GM12891 (cell line): ENCODE measurements at regions not wholly inside any gene's neighbourhood (a gene's known extent, or its start where the extent isn't known, plus 50 kb on each side); places are given as distances from the start of the nearest gene placed in this dataset.

ENCODE experiments used
- DNase-seq: peaks from one replicate; pipeline ENCODE4 v3.0.0; 2011; ENCODE audit warnings: low spot score; ENCODE audit not compliant: insufficient read length
- FAIRE-seq: peaks from 2 replicates; lab custom pipeline; 2011; peaks lifted over from hg19 to GRCh38; lab: Jason Lieb, UNC
- PAX5 ChIP-seq: IDR thresholded peaks from 2 replicates; pipeline ENCODE4 v1.6.1; 2011; ENCODE audit warnings: low read length, moderate library complexity, mild to moderate bottlenecking; ENCODE audit not compliant: insufficient read depth, severe bottlenecking
- POLR2A ChIP-seq: IDR thresholded peaks from 2 replicates; pipeline ENCODE4 v1.6.1; 2011; ENCODE audit warnings: low read depth, low read length, control low read depth
- POLR2AphosphoS5 ChIP-seq: IDR thresholded peaks from 2 replicates; pipeline ENCODE4 v1.6.1; 2011; ENCODE audit warnings: low read depth, low read length, control low read depth
- POU2F2 ChIP-seq: IDR thresholded peaks from 2 replicates; pipeline ENCODE4 v1.6.1; 2011; ENCODE audit warnings: low read depth, mild to moderate bottlenecking, control low read depth, low read length, moderate library complexity
- SPI1 ChIP-seq: IDR thresholded peaks from 2 replicates; pipeline ENCODE4 v1.6.1; 2011; ENCODE audit warnings: low read depth, low read length, control low read depth
- TAF1 ChIP-seq: IDR thresholded peaks from 2 replicates; pipeline ENCODE4 v1.6.1; 2011; ENCODE audit warnings: low read depth, low read length, control low read depth

- no peak for DNase-seq
- no peak for TF ChIP-seq POLR2AphosphoS5
- TF ChIP-seq PAX5, result no peak
- no peak for TF ChIP-seq POLR2A
- no peak for TF ChIP-seq SPI1
- TF ChIP-seq POU2F2, result no peak
- no peak for TF ChIP-seq TAF1
- FAIRE-seq, result no peak
These were observed 805.6 kb upstream of the ZEB2 start for GRCh38 chr2:145325485-145325884.

- DNase-seq, result no peak
- no peak for TF ChIP-seq POLR2A
- TF ChIP-seq PAX5, result no peak
- no peak for TF ChIP-seq SPI1
- TF ChIP-seq POLR2AphosphoS5, result no peak
- no peak for TF ChIP-seq TAF1
- TF ChIP-seq POU2F2, result no peak
- no peak for FAIRE-seq
These were observed 804.8 kb upstream of the ZEB2 start for GRCh38 chr2:145324748-145325147.

- TF ChIP-seq POU2F2, result no peak
- no peak for TF ChIP-seq TAF1
- TF ChIP-seq PAX5, result no peak
- TF ChIP-seq SPI1, result no peak
- TF ChIP-seq POLR2A, result no peak
- TF ChIP-seq POLR2AphosphoS5, result no peak
- no peak for FAIRE-seq
- no peak for DNase-seq
These were observed 803.6 kb upstream of the ZEB2 start for GRCh38 chr2:145323512-145323911.

GRCh38 chr2:145321344-145321743 is 801.4 kb upstream of the ZEB2 start:
- DNase-seq, result no peak
- TF ChIP-seq SPI1 (no peak), POLR2A (no peak)
- no peak for FAIRE-seq

GRCh38 chr2:145316496-145316895 is 796.6 kb upstream of the ZEB2 start:
- FAIRE-seq (no peak), DNase-seq (no peak)
- TF ChIP-seq PAX5 (no peak), TAF1 (no peak), POLR2A (no peak), POLR2AphosphoS5 (no peak), POU2F2 (no peak), SPI1 (no peak)

GRCh38 chr2:145315053-145315452 is 795.1 kb upstream of the ZEB2 start:
- DNase-seq (no peak), FAIRE-seq (no peak)
- no peak for TF ChIP-seq TAF1
- TF ChIP-seq POLR2AphosphoS5, result no peak
- TF ChIP-seq SPI1, result no peak
- TF ChIP-seq POLR2A, result no peak
- TF ChIP-seq POU2F2, result no peak
- TF ChIP-seq PAX5, result no peak

- no peak for TF ChIP-seq POU2F2
- TF ChIP-seq POLR2AphosphoS5, result no peak
- FAIRE-seq, result no peak
- DNase-seq, result no peak
These were observed 794.3 kb upstream of the ZEB2 start for GRCh38 chr2:145314119-145314633.

- DNase-seq (no peak), FAIRE-seq (no peak)
- no peak for TF ChIP-seq TAF1
- no peak for TF ChIP-seq POLR2AphosphoS5
- no peak for TF ChIP-seq POU2F2
- TF ChIP-seq PAX5, result no peak
- no peak for TF ChIP-seq SPI1
- no peak for TF ChIP-seq POLR2A
These were observed 786.0 kb upstream of the ZEB2 start for GRCh38 chr2:145305889-145306288.

GRCh38 chr2:145304501-145304900 is 784.6 kb upstream of the ZEB2 start:
- FAIRE-seq (no peak), DNase-seq (no peak)
- no peak for TF ChIP-seq POLR2A

GRCh38 chr2:145303536-145303935 is 783.6 kb upstream of the ZEB2 start:
- DNase-seq, result no peak
- TF ChIP-seq SPI1, result no peak
- no peak for TF ChIP-seq POU2F2
- FAIRE-seq, result no peak

GRCh38 chr2:145302886-145303285 is 783.0 kb upstream of the ZEB2 start:
- DNase-seq (no peak), FAIRE-seq (no peak)
- no peak for TF ChIP-seq PAX5
- TF ChIP-seq POLR2AphosphoS5, result no peak
- TF ChIP-seq POLR2A, result no peak
- no peak for TF ChIP-seq SPI1
- no peak for TF ChIP-seq TAF1
- TF ChIP-seq POU2F2, result no peak

- DNase-seq, result no peak
- no peak for FAIRE-seq
- no peak for TF ChIP-seq POLR2AphosphoS5
- no peak for TF ChIP-seq PAX5
- TF ChIP-seq POLR2A, result no peak
- TF ChIP-seq TAF1, result no peak
- TF ChIP-seq SPI1, result no peak
These were observed 782.5 kb upstream of the ZEB2 start for GRCh38 chr2:145302451-145302850.
